ENCODE measurements at regions not wholly inside any gene's neighbourhood (a gene's known extent, or its start where the extent isn't known, plus 50 kb on each side); places are given as distances from the start of the nearest gene placed in this dataset.

DNA sequence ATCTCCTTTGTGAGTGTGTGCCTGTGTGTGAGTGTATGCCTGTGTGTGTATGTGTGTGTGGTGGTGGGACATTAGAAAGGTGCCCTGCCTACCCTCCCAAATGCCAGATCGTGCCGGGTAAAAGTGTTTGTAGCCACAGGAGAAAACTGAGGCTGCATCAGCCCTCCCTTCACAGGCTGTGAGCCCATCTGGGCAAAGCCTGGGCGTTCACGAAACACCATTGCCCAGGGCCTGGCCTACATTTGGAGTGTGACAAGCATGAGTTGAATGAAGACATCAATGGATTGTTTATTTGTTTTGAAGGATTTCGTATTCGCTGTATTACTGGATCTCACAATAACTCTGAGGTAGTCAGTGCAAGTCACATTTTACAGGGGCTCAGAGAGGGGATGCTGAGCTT, 270.8 kb downstream of the NSG2 start:
- TF ChIP-seq, protein P1, sequence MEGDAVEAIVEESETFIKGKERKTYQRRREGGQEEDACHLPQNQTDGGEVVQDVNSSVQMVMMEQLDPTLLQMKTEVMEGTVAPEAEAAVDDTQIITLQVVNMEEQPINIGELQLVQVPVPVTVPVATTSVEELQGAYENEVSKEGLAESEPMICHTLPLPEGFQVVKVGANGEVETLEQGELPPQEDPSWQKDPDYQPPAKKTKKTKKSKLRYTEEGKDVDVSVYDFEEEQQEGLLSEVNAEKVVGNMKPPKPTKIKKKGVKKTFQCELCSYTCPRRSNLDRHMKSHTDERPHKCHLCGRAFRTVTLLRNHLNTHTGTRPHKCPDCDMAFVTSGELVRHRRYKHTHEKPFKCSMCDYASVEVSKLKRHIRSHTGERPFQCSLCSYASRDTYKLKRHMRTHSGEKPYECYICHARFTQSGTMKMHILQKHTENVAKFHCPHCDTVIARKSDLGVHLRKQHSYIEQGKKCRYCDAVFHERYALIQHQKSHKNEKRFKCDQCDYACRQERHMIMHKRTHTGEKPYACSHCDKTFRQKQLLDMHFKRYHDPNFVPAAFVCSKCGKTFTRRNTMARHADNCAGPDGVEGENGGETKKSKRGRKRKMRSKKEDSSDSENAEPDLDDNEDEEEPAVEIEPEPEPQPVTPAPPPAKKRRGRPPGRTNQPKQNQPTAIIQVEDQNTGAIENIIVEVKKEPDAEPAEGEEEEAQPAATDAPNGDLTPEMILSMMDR (IDR thresholded peaks at IDR 0.05 in 2 of 3, conservative IDR thresholded peaks at IDR 0.05 in 1 of 3; ENCODE audit: control insufficient read depth in 2 of 3, extremely low read depth in 1 of 3, insufficient read depth in 1 of 3, low read depth in 3 of 3, low read length in 3 of 3) = no peak
- TF ChIP-seq TCF7 (IDR thresholded peaks at IDR 0.05; ENCODE audit: borderline replicate concordance) (no peak), YY1 (IDR thresholded peaks at IDR 0.05; ENCODE audit: low read depth, low read length) (no peak), JUNB (IDR thresholded peaks at IDR 0.05) (no peak), KDM1A (IDR thresholded peaks at IDR 0.05; ENCODE audit: borderline replicate concordance) (no peak), IKZF1 (conservative IDR thresholded peaks at IDR 0.05) (no peak), POLR2A (IDR thresholded peaks at IDR 0.05; ENCODE audit: low read depth, low read length) (no peak), RAD21 (IDR thresholded peaks at IDR 0.05; ENCODE audit: insufficient read depth, low read depth, low read length) (no peak), FOXK2 (IDR thresholded peaks at IDR 0.05) (no peak), ZBED1 (IDR thresholded peaks at IDR 0.05; ENCODE audit: borderline replicate concordance) (no peak)
- TF ChIP-seq, protein P2, sequence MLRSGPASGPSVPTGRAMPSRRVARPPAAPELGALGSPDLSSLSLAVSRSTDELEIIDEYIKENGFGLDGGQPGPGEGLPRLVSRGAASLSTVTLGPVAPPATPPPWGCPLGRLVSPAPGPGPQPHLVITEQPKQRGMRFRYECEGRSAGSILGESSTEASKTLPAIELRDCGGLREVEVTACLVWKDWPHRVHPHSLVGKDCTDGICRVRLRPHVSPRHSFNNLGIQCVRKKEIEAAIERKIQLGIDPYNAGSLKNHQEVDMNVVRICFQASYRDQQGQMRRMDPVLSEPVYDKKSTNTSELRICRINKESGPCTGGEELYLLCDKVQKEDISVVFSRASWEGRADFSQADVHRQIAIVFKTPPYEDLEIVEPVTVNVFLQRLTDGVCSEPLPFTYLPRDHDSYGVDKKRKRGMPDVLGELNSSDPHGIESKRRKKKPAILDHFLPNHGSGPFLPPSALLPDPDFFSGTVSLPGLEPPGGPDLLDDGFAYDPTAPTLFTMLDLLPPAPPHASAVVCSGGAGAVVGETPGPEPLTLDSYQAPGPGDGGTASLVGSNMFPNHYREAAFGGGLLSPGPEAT (IDR thresholded peaks at IDR 0.05; ENCODE audit: low read depth) = no peak
- TF ChIP-seq, protein P3, sequence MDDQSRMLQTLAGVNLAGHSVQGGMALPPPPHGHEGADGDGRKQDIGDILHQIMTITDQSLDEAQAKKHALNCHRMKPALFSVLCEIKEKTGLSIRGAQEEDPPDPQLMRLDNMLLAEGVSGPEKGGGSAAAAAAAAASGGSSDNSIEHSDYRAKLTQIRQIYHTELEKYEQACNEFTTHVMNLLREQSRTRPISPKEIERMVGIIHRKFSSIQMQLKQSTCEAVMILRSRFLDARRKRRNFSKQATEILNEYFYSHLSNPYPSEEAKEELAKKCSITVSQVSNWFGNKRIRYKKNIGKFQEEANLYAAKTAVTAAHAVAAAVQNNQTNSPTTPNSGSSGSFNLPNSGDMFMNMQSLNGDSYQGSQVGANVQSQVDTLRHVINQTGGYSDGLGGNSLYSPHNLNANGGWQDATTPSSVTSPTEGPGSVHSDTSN (IDR thresholded peaks at IDR 0.05; ENCODE audit: insufficient replicate concordance, low read depth, low read length) = no peak

Measured in GM12878 (cell line).